ENCODE measurements at regions not wholly inside any gene's neighbourhood (a gene's known extent, or its start where the extent isn't known, plus 50 kb on each side); places are given as distances from the start of the nearest gene placed in this dataset.

DNA sequence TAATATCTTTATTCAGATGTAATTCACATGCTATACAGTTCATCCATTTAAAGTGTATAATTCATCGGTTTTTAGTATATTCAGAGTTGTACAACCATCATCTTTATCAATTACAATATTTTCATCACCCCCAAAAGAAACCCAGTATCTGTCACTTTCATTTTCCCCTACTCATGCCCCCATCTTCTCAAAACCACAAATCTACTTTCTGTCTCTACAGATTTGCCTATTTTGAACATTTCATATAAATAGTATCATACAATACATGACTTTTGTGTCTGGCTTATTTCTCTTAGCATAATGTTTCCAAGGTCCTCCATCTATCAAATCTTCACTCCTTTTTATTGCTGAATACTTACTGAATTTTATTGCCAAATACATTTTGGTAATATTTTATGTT lies 305.1 kb upstream of the SGCD start:
- no peak for DNase-seq (ENCODE audit: low read depth)
- H3K4me3 ChIP-seq (ENCODE audit: low read length), result no peak overlapping the region
- TF ChIP-seq, protein P1, sequence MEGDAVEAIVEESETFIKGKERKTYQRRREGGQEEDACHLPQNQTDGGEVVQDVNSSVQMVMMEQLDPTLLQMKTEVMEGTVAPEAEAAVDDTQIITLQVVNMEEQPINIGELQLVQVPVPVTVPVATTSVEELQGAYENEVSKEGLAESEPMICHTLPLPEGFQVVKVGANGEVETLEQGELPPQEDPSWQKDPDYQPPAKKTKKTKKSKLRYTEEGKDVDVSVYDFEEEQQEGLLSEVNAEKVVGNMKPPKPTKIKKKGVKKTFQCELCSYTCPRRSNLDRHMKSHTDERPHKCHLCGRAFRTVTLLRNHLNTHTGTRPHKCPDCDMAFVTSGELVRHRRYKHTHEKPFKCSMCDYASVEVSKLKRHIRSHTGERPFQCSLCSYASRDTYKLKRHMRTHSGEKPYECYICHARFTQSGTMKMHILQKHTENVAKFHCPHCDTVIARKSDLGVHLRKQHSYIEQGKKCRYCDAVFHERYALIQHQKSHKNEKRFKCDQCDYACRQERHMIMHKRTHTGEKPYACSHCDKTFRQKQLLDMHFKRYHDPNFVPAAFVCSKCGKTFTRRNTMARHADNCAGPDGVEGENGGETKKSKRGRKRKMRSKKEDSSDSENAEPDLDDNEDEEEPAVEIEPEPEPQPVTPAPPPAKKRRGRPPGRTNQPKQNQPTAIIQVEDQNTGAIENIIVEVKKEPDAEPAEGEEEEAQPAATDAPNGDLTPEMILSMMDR (IDR thresholded peaks at IDR 0.05; ENCODE audit: insufficient read depth, low read depth, low read length, missing control alignments), result no peak

DNA sequence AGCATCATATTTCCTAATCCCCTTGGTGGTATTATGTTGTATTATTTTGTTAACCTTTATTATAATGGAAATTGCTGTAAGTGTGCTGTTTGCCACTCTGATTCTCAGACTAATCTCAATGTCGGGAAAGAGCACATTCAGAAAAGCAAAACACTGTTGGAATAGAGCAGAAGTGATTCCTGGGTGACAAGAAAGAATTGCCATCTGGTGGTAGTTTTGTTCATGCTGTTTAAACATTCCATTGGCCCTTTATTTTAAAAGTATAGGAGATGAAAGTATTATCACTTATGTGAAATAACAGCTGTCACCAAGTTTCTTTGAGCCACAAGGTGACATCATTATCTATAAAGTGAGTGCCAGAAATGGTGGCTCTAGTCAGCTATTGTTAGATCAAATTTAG lies 301.3 kb upstream of the SGCD start:
- DNase-seq (ENCODE audit: low read depth), result no peak
- H3K4me3 ChIP-seq (ENCODE audit: low read length), result no peak overlapping the region
- TF ChIP-seq, protein P1 (IDR thresholded peaks at IDR 0.05; ENCODE audit: insufficient read depth, low read depth, low read length, missing control alignments), result no peak

DNA sequence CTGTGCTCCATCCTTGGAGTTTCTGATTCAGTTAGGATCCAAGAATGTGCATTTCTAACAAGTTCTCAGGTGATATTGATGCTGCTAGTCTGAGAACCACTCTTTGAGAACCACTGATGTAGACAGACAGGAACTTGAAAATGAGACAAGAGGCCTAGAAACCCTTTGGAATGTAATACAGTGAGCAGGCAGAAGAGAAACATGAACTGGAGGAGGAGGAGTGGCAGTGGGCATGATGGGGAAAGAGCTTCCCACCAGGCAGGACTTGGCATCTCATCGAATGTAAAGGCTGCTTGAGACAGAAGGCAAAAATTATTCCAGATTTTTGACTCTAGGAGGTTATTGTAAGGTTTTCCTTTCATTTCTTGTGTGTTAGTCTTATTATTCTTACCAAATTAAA lies 295.8 kb upstream of the SGCD start:
- H3K4me3 ChIP-seq (ENCODE audit: low read length), result no peak overlapping the region
- TF ChIP-seq, protein P1 (IDR thresholded peaks at IDR 0.05; ENCODE audit: insufficient read depth, low read depth, low read length, missing control alignments), result no peak
- no peak for DNase-seq (ENCODE audit: low read depth)

DNA sequence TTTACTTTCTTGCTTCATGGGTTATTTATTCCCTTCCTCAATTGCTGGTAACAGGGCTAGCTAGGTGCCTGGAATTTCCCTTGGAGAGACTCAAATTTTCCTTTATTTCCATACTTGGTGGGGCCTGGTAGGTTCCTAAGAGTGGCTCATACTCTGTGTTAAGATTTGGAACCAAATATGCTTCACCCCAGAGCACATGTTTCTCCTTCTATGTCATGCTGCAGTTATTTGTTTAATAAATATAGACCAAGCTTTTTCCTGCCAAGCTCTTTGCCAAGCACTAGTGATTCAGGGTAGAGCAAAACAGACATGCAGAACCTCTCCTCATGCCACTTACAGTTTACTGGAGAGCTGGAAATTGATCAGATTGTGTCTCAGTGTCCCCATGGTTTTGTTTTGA lies 290.3 kb upstream of the SGCD start:
- DNase-seq (ENCODE audit: low read depth), result no peak
- no peak overlapping the region for H3K4me3 ChIP-seq (ENCODE audit: low read length)
- TF ChIP-seq, protein P1 (IDR thresholded peaks at IDR 0.05; ENCODE audit: insufficient read depth, low read depth, low read length, missing control alignments), result no peak

DNA sequence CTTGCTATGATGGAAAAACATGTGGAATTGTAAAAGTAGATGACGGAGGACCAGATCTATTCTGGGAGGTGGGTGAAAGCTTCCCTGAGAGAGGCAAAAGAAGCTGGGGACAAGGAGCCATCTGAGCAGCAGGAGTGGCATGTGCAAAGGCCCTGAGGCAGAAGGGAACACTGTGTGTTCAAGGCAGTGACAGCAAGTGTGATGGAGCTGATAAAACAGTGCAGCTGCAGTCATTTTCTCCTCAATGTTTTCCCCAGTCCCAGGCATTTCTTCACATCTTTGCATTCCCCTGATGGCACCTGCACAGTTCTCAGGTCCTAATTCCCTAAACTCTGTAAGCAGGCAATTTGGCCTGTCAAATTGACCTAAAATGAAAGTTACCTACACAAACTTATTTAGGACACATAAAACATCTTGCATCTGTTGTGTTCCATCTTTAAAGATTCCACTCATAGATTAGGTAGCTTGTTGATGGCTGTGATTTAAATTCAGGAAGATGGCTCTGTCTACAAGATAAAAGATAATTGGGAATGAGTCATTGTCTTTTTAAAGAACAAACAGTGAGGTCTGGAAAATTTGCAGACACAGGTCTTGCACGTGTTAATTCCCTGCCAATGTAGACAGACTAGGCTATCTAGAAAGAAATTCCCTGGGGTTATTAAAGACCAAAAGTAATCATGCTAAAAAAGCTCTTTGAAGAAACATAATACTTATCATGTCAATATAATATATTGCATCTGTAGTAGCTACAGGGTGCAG lies 289.6 kb upstream of the SGCD start:
- TF ChIP-seq, protein P1 (IDR thresholded peaks at IDR 0.05; ENCODE audit: insufficient read depth, low read depth, low read length, missing control alignments), result no peak
- no peak for DNase-seq (ENCODE audit: low read depth)
- H3K4me3 ChIP-seq (ENCODE audit: low read length), result no peak overlapping the region

DNA sequence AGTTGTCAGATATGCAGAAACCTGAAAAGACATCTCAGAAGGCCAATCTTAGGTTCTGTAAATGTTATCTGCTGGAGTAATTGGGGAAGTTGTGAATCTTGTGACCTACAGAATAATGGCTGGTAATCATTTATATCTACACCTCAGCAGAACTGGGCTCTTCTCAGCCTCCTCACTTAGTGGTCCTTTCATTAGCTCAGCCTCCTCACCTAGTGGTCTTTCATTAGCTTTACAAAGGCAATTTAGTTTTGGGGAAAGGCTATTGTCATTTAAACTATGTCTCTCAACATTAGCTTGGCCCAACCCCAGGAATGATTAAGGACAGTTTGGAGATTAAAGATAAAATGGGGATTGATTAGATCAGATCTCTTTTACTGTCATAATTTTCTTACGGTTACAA lies 284.2 kb upstream of the SGCD start:
- TF ChIP-seq, protein P1 (IDR thresholded peaks at IDR 0.05; ENCODE audit: insufficient read depth, low read depth, low read length, missing control alignments), result no peak
- no peak overlapping the region for H3K4me3 ChIP-seq (ENCODE audit: low read length)
- no peak for DNase-seq (ENCODE audit: low read depth)

DNA sequence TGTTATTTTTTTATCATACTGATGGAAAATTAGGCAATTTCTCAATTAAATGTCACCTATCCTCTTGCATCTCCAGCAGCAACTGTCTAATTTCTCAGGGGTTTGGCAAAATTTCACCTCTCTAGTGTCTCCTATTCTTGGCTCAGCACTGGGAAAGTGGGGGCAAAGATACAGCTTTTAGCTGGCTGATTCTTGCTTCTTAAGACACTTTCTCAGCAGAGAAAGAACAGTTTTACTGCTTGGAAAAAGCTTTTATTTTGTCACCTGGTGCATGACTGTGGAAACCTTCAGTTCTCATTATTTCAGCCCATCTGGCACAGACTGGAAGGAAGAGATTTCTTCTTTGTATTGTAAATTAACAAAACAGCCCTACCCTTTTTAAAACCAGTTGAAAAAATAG lies 283.6 kb upstream of the SGCD start:
- DNase-seq (ENCODE audit: low read depth), result no peak
- H3K4me3 ChIP-seq (ENCODE audit: low read length), result no peak overlapping the region
- TF ChIP-seq, protein P1 (IDR thresholded peaks at IDR 0.05; ENCODE audit: insufficient read depth, low read depth, low read length, missing control alignments), result no peak
